HepG2 (cell line): ENCODE measurements at regions not wholly inside any gene's neighbourhood (a gene's known extent, or its start where the extent isn't known, plus 50 kb on each side); places are given as distances from the start of the nearest gene placed in this dataset.

Experiments
- GTF2F1 ChIP-seq: fragments of 150-350 bp; IDR thresholded peaks from 2 replicates; pipeline ENCODE4 v1.6.1; 2014; ENCODE audit warnings: low read length
- PITX1 ChIP-seq: sonication (generic); formaldehyde crosslinking; IDR thresholded peaks from 2 replicates; pipeline ENCODE4 v1.5.1; 2020; ENCODE audit warnings: mild to moderate bottlenecking, missing genetic modification reagents
- SIX1 ChIP-seq: sonication (generic); formaldehyde crosslinking; IDR thresholded peaks from 2 replicates; pipeline ENCODE4 v1.4.0; 2020; ENCODE audit warnings: missing genetic modification reagents, borderline replicate concordance
- SRSF9 ChIP-seq: fragments of 200-400 bp; formaldehyde crosslinking; IDR thresholded peaks from 2 replicates; pipeline ENCODE4 v1.6.1; 2018; ENCODE audit warnings: borderline replicate concordance, mild to moderate bottlenecking, low read depth, low read length; ENCODE audit not compliant: insufficient read depth, poor library complexity, severe bottlenecking
- ZNF260 ChIP-seq: sonication (generic); formaldehyde crosslinking; IDR thresholded peaks from 2 replicates; pipeline ENCODE4 v1.4.0; 2020; ENCODE audit warnings: missing genetic modification reagents, low read depth, mild to moderate bottlenecking, borderline replicate concordance
- ZNF567 ChIP-seq: sonication (generic); formaldehyde crosslinking; IDR thresholded peaks from 2 replicates; pipeline ENCODE4 v1.8.1; 2023; ENCODE audit warnings: mild to moderate bottlenecking, missing genetic modification reagents, borderline replicate concordance
- small RNA-seq, 3 experiments: library from RNA; depleted of rRNA; stranded (forward); fragments of <200 nt; gene quantifications; one replicate each; pipeline ENCODE3, GENCODE V24; 2012; ENCODE audit warnings: low read depth in 2 of 3, low replicate concordance in 1 of 3; ENCODE audit not compliant: insufficient read length in 3 of 3, insufficient read depth in 2 of 3
- TF ChIP-seq, protein P1 (sequence below): sonication (generic); formaldehyde crosslinking; IDR thresholded peaks from 2 replicates; pipeline ENCODE4 v1.5.1; 2020; ENCODE audit warnings: mild to moderate bottlenecking, missing genetic modification reagents, moderate library complexity
- TF ChIP-seq, protein P2 (sequence below): sonication (generic); formaldehyde crosslinking; IDR thresholded peaks from 2 replicates; pipeline ENCODE4 v1.8.1; 2023; ENCODE audit warnings: mild to moderate bottlenecking, missing genetic modification reagents

DNA sequence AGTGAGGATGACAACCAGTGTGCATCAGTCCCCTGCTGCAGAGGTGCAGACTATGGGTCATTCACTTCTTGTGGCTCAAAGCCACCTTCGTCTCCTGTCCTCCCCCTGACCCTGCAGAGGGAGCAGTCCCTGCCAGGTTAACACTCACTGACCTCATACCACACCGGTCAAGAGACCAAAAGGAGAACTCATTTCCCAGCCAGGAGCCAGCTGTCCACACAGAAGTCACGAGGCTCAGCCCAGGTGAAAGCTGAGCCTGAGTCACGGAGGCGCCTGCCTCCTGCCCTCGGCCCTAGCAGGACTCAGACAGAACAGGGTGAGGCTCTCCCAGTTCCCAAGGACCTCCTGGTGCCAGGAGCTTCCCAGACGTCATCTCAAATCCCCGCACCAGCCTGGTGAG, 103.7 kb downstream of the MN1 start (continued):
- TF ChIP-seq, protein P1, sequence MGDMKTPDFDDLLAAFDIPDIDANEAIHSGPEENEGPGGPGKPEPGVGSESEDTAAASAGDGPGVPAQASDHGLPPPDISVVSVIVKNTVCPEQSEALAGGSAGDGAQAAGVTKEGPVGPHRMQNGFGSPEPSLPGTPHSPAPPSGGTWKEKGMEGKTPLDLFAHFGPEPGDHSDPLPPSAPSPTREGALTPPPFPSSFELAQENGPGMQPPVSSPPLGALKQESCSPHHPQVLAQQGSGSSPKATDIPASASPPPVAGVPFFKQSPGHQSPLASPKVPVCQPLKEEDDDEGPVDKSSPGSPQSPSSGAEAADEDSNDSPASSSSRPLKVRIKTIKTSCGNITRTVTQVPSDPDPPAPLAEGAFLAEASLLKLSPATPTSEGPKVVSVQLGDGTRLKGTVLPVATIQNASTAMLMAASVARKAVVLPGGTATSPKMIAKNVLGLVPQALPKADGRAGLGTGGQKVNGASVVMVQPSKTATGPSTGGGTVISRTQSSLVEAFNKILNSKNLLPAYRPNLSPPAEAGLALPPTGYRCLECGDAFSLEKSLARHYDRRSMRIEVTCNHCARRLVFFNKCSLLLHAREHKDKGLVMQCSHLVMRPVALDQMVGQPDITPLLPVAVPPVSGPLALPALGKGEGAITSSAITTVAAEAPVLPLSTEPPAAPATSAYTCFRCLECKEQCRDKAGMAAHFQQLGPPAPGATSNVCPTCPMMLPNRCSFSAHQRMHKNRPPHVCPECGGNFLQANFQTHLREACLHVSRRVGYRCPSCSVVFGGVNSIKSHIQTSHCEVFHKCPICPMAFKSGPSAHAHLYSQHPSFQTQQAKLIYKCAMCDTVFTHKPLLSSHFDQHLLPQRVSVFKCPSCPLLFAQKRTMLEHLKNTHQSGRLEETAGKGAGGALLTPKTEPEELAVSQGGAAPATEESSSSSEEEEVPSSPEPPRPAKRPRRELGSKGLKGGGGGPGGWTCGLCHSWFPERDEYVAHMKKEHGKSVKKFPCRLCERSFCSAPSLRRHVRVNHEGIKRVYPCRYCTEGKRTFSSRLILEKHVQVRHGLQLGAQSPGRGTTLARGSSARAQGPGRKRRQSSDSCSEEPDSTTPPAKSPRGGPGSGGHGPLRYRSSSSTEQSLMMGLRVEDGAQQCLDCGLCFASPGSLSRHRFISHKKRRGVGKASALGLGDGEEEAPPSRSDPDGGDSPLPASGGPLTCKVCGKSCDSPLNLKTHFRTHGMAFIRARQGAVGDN (CRISPR knock-in tag) = no peak
- TF ChIP-seq PITX1 (CRISPR knock-in tag) = no peak
- no peak for TF ChIP-seq ZNF567 (CRISPR knock-in tag)
- no peak for TF ChIP-seq SIX1
- no peak for TF ChIP-seq SRSF9
- TF ChIP-seq ZNF260 (CRISPR knock-in tag) = no peak
- TF ChIP-seq, protein P2, sequence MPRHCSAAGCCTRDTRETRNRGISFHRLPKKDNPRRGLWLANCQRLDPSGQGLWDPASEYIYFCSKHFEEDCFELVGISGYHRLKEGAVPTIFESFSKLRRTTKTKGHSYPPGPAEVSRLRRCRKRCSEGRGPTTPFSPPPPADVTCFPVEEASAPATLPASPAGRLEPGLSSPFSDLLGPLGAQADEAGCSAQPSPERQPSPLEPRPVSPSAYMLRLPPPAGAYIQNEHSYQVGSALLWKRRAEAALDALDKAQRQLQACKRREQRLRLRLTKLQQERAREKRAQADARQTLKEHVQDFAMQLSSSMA (CRISPR knock-in tag) = no peak
- no peak for TF ChIP-seq GTF2F1
- TF ChIP-seq, all 625 proteins: peak for 0

Small RNA genes lying in the stretch of these regions (small RNA-seq; reads per million reads assigned to genes)
- 0 reads per million in 3 experiments for gene RNU6-1066P
